HUES6 (cell line): ENCODE measurements at regions not wholly inside any gene's neighbourhood (a gene's known extent, or its start where the extent isn't known, plus 50 kb on each side); places are given as distances from the start of the nearest gene placed in this dataset.

Experiments used
- H3K27ac ChIP-seq: 2 replicates; pipeline ENCODE4 v1.7.0; 2013; ENCODE audit warnings: low read depth, mild to moderate bottlenecking, low read length, inconsistent platforms
- H3K27me3 ChIP-seq: 2 replicates; pipeline ENCODE4 v1.6.1; 2013; ENCODE audit warnings: low read length; ENCODE audit not compliant: control insufficient read depth, insufficient read depth
- H3K36me3 ChIP-seq: 2 replicates; pipeline ENCODE4 v1.6.1; 2013; ENCODE audit warnings: low read length; ENCODE audit not compliant: control insufficient read depth, insufficient read depth
- H3K4me1 ChIP-seq: 2 replicates; pipeline ENCODE4 v1.6.1; 2013; ENCODE audit warnings: low read length; ENCODE audit not compliant: control insufficient read depth, insufficient read depth
- H3K4me3 ChIP-seq: 2 replicates; pipeline ENCODE4 v1.5.1; 2013; ENCODE audit warnings: low read depth, low read length
- H3K9ac ChIP-seq: one replicate; pipeline ENCODE4 v1.6.1; 2013; ENCODE audit warnings: mild to moderate bottlenecking, low read length
- H3K9me3 ChIP-seq: 2 replicates; pipeline ENCODE4 v1.6.1; 2013; ENCODE audit warnings: low read depth, low read length; ENCODE audit not compliant: control insufficient read depth, insufficient read depth

DNA sequence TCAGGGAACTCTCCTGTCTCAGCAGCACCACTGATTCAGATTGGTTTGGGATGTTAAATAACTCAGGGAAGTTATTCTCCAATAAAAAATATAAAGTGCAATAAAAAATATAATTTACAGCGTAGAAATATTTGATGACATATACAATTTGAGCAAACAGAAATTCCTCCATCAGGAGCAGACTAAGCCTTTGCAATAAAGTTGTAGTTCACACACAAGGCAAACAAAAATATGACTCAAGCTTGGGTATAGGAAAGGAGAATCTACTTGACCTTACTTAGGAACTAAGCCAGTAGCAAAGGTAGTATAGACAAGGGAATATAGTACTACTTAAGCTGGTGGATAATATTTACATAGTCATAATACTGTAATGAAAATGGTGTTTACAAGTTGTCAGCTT, 264.1 kb downstream of the KIF21A start:
- Histone ChIP-seq H3K27me3 (no peaks in the 10 kb centered on the region), H3K36me3 (no peaks in the 10 kb centered on the region), H3K4me1 (no peaks in the 10 kb centered on the region), H3K9me3 (no peaks in the 10 kb centered on the region), H3K27ac (no peak overlapping the region), H3K9ac (no peak overlapping the region), H3K4me3 (no peak overlapping the region)

DNA sequence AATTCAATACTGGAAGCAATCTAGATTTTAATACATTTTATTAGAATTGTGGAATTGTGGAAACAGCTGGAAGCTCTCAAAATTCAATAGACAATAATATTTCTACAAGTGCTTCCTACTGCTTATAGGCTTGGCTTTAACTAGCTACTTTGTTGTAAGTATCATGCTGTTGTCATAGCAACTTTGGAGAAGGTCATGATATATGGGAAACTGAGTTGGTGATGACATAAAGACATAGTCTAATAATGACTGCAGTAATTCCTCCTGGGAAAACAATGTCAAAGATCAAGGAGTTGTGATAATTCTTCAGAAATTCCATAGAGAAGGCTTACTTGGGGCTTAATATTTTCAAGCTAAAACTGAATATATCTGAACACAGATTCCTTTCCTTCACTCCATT, 266.6 kb downstream of the KIF21A start:
- H3K4me1 ChIP-seq: no peaks in the 10 kb centered on the region
- no peak overlapping the region for H3K4me3 ChIP-seq
- no peaks in the 10 kb centered on the region for H3K27me3 ChIP-seq
- H3K9me3 ChIP-seq: no peaks in the 10 kb centered on the region
- no peak overlapping the region for H3K9ac ChIP-seq
- H3K27ac ChIP-seq: no peak overlapping the region
- H3K36me3 ChIP-seq: no peaks in the 10 kb centered on the region

DNA sequence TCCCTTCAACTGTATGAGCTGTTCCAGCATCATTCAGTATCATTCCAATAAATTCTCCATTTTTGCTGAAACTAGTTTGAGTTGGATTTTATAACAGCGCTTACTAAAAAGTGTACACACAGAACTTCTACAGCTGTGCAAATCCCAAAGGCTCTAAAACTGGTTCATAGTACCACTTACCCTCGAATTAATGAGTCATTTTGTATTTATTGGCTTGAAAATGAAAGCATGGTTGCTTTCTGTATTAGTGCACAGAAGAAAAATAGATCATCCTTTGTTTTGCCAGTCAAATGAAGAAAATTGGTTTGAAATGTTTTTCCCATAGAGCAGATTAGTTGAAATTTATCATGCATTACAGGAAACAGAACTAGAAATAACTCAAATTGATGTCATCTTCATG, 268.3 kb upstream of the CPNE8 start:
- Histone ChIP-seq H3K4me1 (no peaks in the 10 kb centered on the region), H3K27me3 (no peaks in the 10 kb centered on the region), H3K9ac (no peak overlapping the region), H3K9me3 (no peaks in the 10 kb centered on the region), H3K36me3 (no peaks in the 10 kb centered on the region), H3K4me3 (no peak overlapping the region), H3K27ac (no peak overlapping the region)

DNA sequence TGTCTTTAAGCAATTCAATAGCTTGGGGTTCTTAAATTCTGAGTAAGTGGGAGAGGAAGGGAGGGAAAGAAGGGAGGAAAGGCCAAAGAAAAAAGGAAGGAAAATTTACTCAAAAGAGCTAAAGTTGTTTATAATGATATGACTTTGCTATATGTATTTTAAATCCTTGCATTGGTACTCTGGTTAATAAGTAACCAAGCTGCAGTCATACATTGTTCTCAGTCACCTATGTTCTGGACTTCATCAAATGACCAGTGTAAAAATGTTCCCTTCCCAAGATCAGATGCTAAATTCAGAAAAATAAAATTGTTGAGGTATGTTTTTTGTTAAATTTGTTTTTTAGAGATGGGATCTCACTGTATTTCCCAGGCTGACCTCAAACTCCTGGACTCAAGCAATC, 259.9 kb upstream of the CPNE8 start:
- Histone ChIP-seq H3K9me3 (no peaks in the 10 kb centered on the region), H3K9ac (no peak overlapping the region), H3K4me3 (no peak overlapping the region), H3K36me3 (no peaks in the 10 kb centered on the region), H3K4me1 (no peaks in the 10 kb centered on the region), H3K27me3 (no peaks in the 10 kb centered on the region), H3K27ac (no peak overlapping the region)

DNA sequence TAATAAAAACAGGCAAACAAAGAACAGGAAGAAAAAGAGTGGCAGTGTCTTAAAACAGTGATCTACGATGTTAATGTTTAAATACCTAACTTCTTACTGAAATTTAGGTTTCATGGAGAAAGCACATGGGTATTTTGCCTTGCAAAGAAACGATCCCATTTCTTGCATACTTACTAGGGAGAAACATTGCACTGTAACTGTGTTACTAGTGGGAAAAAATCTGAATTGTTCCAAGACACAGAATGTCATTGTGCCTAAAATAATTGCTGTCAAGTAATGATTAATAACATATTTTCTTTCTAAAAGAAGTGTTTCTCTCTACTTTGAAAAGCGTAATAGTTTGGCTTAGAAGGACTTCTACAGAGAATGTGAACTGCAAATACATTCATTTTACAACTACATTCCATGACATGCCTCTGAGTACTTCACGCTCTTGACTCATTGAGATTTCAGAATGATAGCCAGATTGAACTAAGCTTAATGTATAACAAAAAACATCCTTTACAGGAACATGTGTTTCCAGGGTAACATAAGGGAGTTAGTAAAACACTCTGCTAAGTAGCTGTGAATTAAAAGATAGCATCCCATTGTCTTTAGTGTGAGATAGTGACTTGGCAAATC, 256.2 kb upstream of the CPNE8 start:
- no peaks in the 10 kb centered on the region for H3K36me3 ChIP-seq
- H3K4me1 ChIP-seq: no peaks in the 10 kb centered on the region
- no peak overlapping the region for H3K27ac ChIP-seq
- no peak overlapping the region for H3K4me3 ChIP-seq
- H3K9me3 ChIP-seq: no peaks in the 10 kb centered on the region
- H3K9ac ChIP-seq: no peak overlapping the region
- H3K27me3 ChIP-seq: no peaks in the 10 kb centered on the region

DNA sequence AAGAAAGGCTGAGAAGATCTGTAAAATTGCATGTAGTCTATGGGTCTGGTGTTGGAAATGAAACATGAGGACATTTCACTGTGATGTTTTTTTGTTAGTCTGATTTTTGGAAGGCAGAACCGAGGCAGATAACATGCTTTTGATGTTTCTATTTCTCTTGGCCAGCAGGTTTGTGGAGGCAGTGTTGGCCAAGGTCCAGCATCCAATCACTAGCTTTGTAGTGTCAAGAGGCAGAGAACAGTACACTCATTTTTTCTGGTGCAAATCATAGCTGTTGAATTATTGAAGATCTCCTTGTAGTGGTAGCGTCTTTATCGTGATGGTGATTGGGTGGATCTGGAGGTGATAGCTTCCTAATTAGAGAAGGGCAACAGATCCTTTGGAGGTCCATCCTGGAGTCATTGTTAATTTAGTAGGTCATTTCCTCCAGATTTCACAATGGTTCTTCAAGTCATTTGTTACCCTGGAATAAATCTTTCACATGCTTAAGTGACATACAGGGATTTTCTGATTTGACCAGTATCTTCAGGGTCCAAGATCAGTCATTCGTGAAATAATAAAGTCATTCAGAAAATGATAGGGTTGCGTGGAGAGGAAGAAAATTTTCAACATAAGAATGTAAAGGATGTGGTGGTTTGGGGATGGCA, 252.4 kb upstream of the CPNE8 start:
- Histone ChIP-seq H3K27ac (no peak overlapping the region), H3K27me3 (no peaks in the 10 kb centered on the region), H3K36me3 (no peaks in the 10 kb centered on the region), H3K4me1 (no peaks in the 10 kb centered on the region), H3K9me3 (no peaks in the 10 kb centered on the region), H3K9ac (no peak overlapping the region), H3K4me3 (no peak overlapping the region)

DNA sequence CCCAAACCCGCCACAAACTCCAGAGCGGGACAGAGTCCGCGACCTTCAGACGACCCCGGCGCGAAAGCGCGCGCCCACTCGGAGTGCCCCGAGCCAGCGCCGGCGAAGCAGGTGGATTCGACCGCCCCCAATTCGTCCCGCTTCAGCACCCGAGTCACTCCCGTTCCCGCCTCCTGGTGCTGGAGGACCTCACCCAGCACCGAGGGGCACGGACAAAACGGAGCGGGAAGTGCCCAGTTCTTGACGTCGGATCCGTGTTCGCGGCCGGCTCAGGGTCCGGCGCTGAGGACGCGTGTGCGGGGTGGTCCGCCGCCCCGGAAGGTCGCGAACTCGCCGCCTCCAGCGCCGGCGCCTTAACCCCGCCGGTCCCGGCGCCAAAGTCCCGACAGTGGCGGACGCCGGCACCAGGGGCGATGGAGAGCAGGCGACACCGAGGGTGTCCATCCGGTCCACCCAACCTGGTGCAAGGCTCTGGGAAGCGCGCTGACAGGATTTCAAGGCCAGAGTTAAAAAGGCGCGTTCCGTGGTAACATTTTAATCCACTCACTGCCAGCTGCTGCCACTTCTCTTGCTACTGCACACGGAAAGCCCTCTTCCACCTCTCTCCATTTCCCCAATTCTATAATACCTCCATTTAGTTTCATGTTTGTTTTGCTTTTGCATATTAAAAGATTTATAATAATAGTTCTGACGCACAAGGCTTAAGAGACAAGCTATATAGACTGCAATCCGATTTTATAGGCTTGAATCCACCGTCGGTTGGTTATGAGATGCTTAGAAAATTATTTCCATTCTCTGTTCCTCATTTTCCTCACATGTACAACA, 240.0 kb upstream of the CPNE8 start:
- H3K36me3 ChIP-seq: no peaks in the 10 kb centered on the region
- H3K27ac ChIP-seq: no peak overlapping the region
- H3K4me3 ChIP-seq: peak overlapping the region; percentile 80
- 0 out of 2 replicates have a peak, but pooled peaks cover 2% of the 10 kb centered on the region for H3K4me1 ChIP-seq
- H3K9me3 ChIP-seq: peaks cover 10% of the 10 kb centered on the region; the same call in 1 of the 2 replicates
- H3K9ac ChIP-seq: peak overlapping the region; percentile 39
- peaks cover 20% of the 10 kb centered on the region for H3K27me3 ChIP-seq

DNA sequence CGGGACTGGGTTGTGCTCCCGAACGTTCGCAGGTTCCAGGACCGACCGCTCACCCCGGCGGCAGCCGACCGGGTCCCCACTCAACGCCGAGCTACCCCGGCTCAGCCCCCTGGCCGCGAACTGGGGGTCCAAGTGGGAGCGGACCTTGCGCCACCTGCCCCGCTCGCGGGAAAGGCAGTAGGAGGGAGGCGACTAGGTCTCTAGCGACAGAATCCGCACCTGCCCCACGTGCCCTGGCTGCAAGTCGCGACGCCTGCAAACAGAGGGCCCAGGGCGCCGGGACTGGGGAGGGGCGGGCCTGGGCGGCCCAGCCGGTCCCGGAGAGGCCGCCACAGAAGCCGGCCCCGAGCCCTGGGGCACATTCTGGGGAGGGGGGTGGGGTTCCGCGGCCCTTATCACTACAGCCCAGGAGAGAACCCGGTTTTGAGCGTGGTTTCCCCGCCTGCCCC, 239.2 kb upstream of the CPNE8 start:
- Histone ChIP-seq H3K4me3 (peak overlapping the region; percentile 80), H3K4me1 (0 out of 2 replicates have a peak, but pooled peaks cover 2% of the 10 kb centered on the region), H3K27ac (no peak overlapping the region), H3K36me3 (no peaks in the 10 kb centered on the region), H3K27me3 (peaks cover 20% of the 10 kb centered on the region), H3K9ac (no peak overlapping the region), H3K9me3 (peaks cover 7% of the 10 kb centered on the region; the same call in 1 of the 2 replicates)

DNA sequence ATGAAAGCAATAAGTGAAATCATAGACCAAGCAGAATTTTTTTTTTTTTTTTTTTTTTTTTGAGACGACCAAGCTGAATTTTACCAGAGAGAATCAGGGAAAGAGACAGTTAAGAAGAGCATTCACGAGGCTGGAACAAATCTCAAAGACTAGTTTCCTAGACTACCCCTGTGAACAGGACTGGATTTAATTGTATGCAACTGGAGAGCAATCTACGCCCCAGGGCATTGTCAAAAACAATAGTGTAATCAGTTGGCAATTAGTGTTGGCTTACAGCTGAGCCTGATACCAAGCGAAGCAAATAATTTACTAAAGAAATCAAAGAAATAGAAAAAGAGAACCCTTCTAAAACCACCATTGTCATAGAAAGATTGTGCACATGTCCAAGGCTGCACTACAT, 232.9 kb upstream of the CPNE8 start:
- Histone ChIP-seq H3K27me3 (no peaks in the 10 kb centered on the region), H3K4me3 (no peak overlapping the region), H3K27ac (no peak overlapping the region), H3K36me3 (no peaks in the 10 kb centered on the region), H3K4me1 (no peaks in the 10 kb centered on the region; the same call in 1 of the 2 replicates), H3K9me3 (no peaks in the 10 kb centered on the region), H3K9ac (no peak overlapping the region)

DNA sequence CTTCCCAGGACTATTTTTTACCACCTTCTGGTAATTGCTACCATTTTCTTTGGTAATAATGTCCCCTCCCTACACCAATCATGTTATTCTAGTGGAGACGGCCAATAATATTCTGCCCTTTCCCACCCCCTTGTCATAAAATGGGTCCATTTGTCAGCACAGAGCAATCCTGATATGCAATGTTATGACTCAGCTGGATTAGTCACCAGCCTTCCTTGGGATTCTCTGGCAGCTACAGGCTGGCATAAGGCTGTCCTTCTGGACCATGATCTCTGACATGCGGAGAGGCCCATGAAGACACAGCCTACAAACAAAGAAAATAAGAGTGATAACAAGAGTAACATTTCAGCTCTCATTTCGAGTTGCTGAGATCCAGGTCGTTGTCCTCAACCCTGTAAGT, 222.0 kb upstream of the CPNE8 start:
- no peaks in the 10 kb centered on the region for H3K27me3 ChIP-seq
- peaks cover 24% of the 10 kb centered on the region for H3K4me1 ChIP-seq
- no peak overlapping the region for H3K27ac ChIP-seq
- H3K9ac ChIP-seq: no peak overlapping the region
- H3K9me3 ChIP-seq: peaks cover 4% of the 10 kb centered on the region; the same call in 1 of the 2 replicates
- no peak overlapping the region for H3K4me3 ChIP-seq
- no peaks in the 10 kb centered on the region for H3K36me3 ChIP-seq

DNA sequence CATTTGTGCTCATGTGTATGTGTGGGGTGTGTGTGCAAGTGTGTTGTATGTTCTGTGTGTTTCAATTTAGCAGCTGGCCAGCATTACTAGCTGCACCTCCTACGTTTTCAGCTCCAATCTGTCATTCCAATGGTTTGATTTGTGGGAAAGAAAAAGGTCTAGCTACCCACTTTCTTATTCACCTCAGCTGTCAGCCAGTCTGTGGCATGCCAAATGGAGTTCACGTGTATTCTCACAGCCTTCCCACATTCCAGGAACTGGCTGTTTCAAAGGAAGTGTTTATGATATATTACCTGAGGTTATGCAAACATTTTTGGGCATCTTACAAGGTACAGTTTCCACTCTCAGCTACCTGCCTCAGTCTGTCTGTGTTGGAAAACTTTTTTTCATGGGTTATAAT, 220.2 kb upstream of the CPNE8 start:
- H3K36me3 ChIP-seq: no peaks in the 10 kb centered on the region
- peaks cover 30% of the 10 kb centered on the region for H3K4me1 ChIP-seq
- H3K4me3 ChIP-seq: no peak overlapping the region
- H3K9ac ChIP-seq: no peak overlapping the region
- peaks cover 4% of the 10 kb centered on the region; the same call in 1 of the 2 replicates for H3K9me3 ChIP-seq
- no peak overlapping the region for H3K27ac ChIP-seq
- no peaks in the 10 kb centered on the region for H3K27me3 ChIP-seq
